HCT116 (cell line): ENCODE measurements at regions not wholly inside any gene's neighbourhood (a gene's known extent, or its start where the extent isn't known, plus 50 kb on each side); places are given as distances from the start of the nearest gene placed in this dataset.

Experiments used
- ATAC-seq: fragments of 200-7000 bp; cut with Tn5 transposase; 2 replicates; pipeline ENCODE4 v1.9.1; 2020; ENCODE audit warnings: mild to moderate bottlenecking, moderate library complexity
- BruUV-seq: library from RNA; stranded (reverse); fragments of 400-500 nt; replicated peaks from 2 replicates; lab custom pipeline; 2021; lab: Mats Ljungman, UMichigan
- CTCF ChIA-PET: fragments of 300-600 bp; sonication (Branson Sonifier 250); formaldehyde crosslinking; loops from one replicate; lab custom pipeline; 2021; ENCODE audit warnings: antibody characterized with exemption; lab: Charles Lee
- POLR2A ChIA-PET: fragments of 300-600, 350-600 bp; sonication (Branson Sonifier 250); formaldehyde crosslinking; loops from one replicate; lab custom pipeline; 2021; ENCODE audit warnings: antibody characterized with exemption; lab: Charles Lee
- RAD21 ChIA-PET, 2 experiments: fragments of 300-600 bp; sonication (Branson Sonifier 250); formaldehyde crosslinking; loops; one replicate each; lab custom pipeline; 2023; ENCODE audit warnings: low total read pairs in 2 of 2; ENCODE audit not compliant: uncharacterized antibody in 2 of 2, unreplicated experiment in 2 of 2, low non-redundant PET in 1 of 2; lab: Charles Lee
- DNase-seq: peaks from one replicate; pipeline ENCODE4 v3.0.0-alpha.2; 2010; ENCODE audit warnings: low read depth, low spot score
- H2AFZ ChIP-seq: fragments of 200-600 bp; shearing (Covaris generic), sonication (generic); 2 replicates; pipeline ENCODE4 v1.6.1; 2017; ENCODE audit warnings: low read depth, mixed run types, mixed read lengths, antibody characterized with exemption, low read length; ENCODE audit not compliant: poor library complexity, severe bottlenecking
- H3K27ac ChIP-seq: 2 replicates; pipeline ENCODE4 v1.5.1; 2012; ENCODE audit warnings: low read depth, low read length
- H3K27me3 ChIP-seq: fragments of 200-600 bp; sonication (generic); 2 replicates; pipeline ENCODE4 v1.6.1; 2016; ENCODE audit warnings: mixed run types, low read length, mixed read lengths; ENCODE audit not compliant: insufficient read depth
- H3K36me3 ChIP-seq, 2 experiments: fragments of 200-500 bp in 1 of 2; fragments of 200-600 bp in 1 of 2; sonication (Bioruptor generic) in 1 of 2; sonication (generic) in 1 of 2; 2 replicates each; pipeline versions ENCODE4 v1.5.1 to v1.6.1; 2014 to 2016; ENCODE audit warnings: low read length in 2 of 2, inconsistent platforms in 1 of 2, mixed read lengths in 1 of 2, mixed run types in 1 of 2; ENCODE audit not compliant: insufficient read depth in 2 of 2, control insufficient read depth in 1 of 2
- H3K4me1 ChIP-seq, 2 experiments: fragments of 200-600 bp in 1 of 2; sonication (generic) in 1 of 2; 2 replicates each; pipeline versions ENCODE4 v1.5.1 to v1.6.1; 2012 to 2017; ENCODE audit warnings: low read length in 2 of 2, inconsistent platforms in 1 of 2, mild to moderate bottlenecking in 1 of 2, mixed read lengths in 1 of 2, mixed run types in 1 of 2, moderate library complexity in 1 of 2; ENCODE audit not compliant: insufficient read depth in 2 of 2, control insufficient read depth in 1 of 2
- H3K4me2 ChIP-seq: fragments of 200-600 bp; sonication (generic); 2 replicates; pipeline ENCODE4 v1.6.1; 2017; ENCODE audit warnings: mixed run types, low read length, mixed read lengths
- H3K4me3 ChIP-seq, 2 experiments: fragments of 200-600 bp in 1 of 2; sonication (generic) in 1 of 2; replicated peaks in 1 of 2; 2 replicates each; pipeline ENCODE4 v1.5.1; 2011 to 2016; ENCODE audit warnings: low read length in 2 of 2, control low read depth in 1 of 2, low read depth in 1 of 2, mild to moderate bottlenecking in 1 of 2, mixed read lengths in 1 of 2, mixed run types in 1 of 2
- H3K79me2 ChIP-seq: fragments of 200-600 bp; sonication (generic); 2 replicates; pipeline ENCODE4 v1.6.1; 2017; ENCODE audit warnings: mild to moderate bottlenecking, mixed run types, low read length, moderate library complexity, mixed read lengths; ENCODE audit not compliant: insufficient read depth
- H3K9ac ChIP-seq: fragments of 200-600 bp; sonication (generic); 2 replicates; pipeline ENCODE4 v1.6.1; 2016; ENCODE audit warnings: low read length, mixed read lengths
- H3K9me2 ChIP-seq: fragments of 200-600 bp; sonication (generic), shearing (Covaris generic); 2 replicates; pipeline ENCODE4 v1.6.1; 2017; ENCODE audit warnings: mixed run types, mild to moderate bottlenecking, moderate library complexity; ENCODE audit not compliant: insufficient read depth
- H3K9me3 ChIP-seq, 2 experiments: fragments of 200-500 bp in 1 of 2; fragments of 200-600 bp in 1 of 2; sonication (Bioruptor generic) in 1 of 2; sonication (generic) in 1 of 2; 2 replicates each; pipeline ENCODE4 v1.6.1; 2014 to 2017; ENCODE audit warnings: low read length in 2 of 2, mixed read lengths in 2 of 2, inconsistent platforms in 1 of 2, low read depth in 1 of 2, mild to moderate bottlenecking in 1 of 2, mixed run types in 1 of 2, moderate library complexity in 1 of 2; ENCODE audit not compliant: control insufficient read depth in 1 of 2, insufficient read depth in 1 of 2
- H4K20me1 ChIP-seq: fragments of 200-600 bp; sonication (generic), shearing (Covaris generic); 2 replicates; pipeline ENCODE4 v1.6.1; 2017; ENCODE audit warnings: mixed run types, mild to moderate bottlenecking, moderate library complexity; ENCODE audit not compliant: insufficient read depth
- EZH2 ChIP-seq: fragments of 200-600 bp; sonication (generic); IDR thresholded peaks from 2 replicates; pipeline ENCODE4 v1.6.1; 2017; ENCODE audit warnings: antibody characterized with exemption, mixed run types
- FOSL1 ChIP-seq: IDR thresholded peaks from 2 replicates; pipeline ENCODE4 v1.6.1; 2012; ENCODE audit warnings: low read depth
- JUND ChIP-seq: IDR thresholded peaks from 2 replicates; pipeline ENCODE4 v1.6.1; 2012
- MAX ChIP-seq: IDR thresholded peaks from 2 replicates; pipeline ENCODE4 v1.6.1; 2012
- POLR2A ChIP-seq: IDR thresholded peaks from 2 replicates; pipeline ENCODE4 v1.7.0; 2011; ENCODE audit warnings: borderline replicate concordance; ENCODE audit not compliant: insufficient read depth, insufficient read length; ENCODE audit errors: extremely low read depth
- SIN3A ChIP-seq: IDR thresholded peaks from 2 replicates; pipeline ENCODE4 v1.6.1; 2012; ENCODE audit warnings: low read depth
- SRF ChIP-seq: IDR thresholded peaks from 2 replicates; pipeline ENCODE4 v1.6.1; 2012; ENCODE audit warnings: low read depth
- TCF7L2 ChIP-seq: IDR thresholded peaks from 2 replicates; pipeline ENCODE4 v1.7.0; 2011; ENCODE audit warnings: borderline replicate concordance, inconsistent platforms; ENCODE audit not compliant: insufficient read depth, insufficient read length; ENCODE audit errors: extremely low read depth
- YY1 ChIP-seq: IDR thresholded peaks from 2 replicates; pipeline ENCODE4 v1.6.1; 2011; ENCODE audit warnings: low read length, low read depth, moderate library complexity, mild to moderate bottlenecking; ENCODE audit not compliant: insufficient replicate concordance; ENCODE audit errors: extremely low read depth
- intact Hi-C: fragments of 100-400 bp; cut with micrococcal nuclease; formaldehyde crosslinking; loops from 2 replicates; pipeline ENCODE4 v1.10.0; 2022

GRCh38 chr18:76053551-76053950 is 441.5 kb downstream of the ZNF516 start:
- intact Hi-C loops, result no loop called here
- BruUV-seq, result no TSS peak
- Histone ChIP-seq H3K4me1 (no peaks in the 10 kb centered on the region), H3K9ac (no peak overlapping the region), H2AFZ (no peak overlapping the region), H3K4me2 (no peak overlapping the region), H3K4me3 (no peak overlapping the region), H3K9me2 (no peaks in the 10 kb centered on the region), H3K27ac (no peak overlapping the region), H3K79me2 (no peaks in the 10 kb centered on the region), H4K20me1 (no peaks in the 10 kb centered on the region), H3K36me3 (no peaks in the 10 kb centered on the region), H3K27me3 (no peaks in the 10 kb centered on the region), H3K9me3 (no peaks in the 10 kb centered on the region)
- ChIA-PET CTCF (no interaction called here), POLR2A (no interaction called here), RAD21 (no interaction called here)
- ATAC-seq, result no peak
- TF ChIP-seq SIN3A, result no peak
- no peak for DNase-seq

GRCh38 chr18:76052227-76052595 is 442.8 kb downstream of the ZNF516 start:
- no TSS peak for BruUV-seq
- H3K79me2 ChIP-seq, result no peaks in the 10 kb centered on the region
- no peaks in the 10 kb centered on the region for H3K9me2 ChIP-seq
- H4K20me1 ChIP-seq, result no peaks in the 10 kb centered on the region
- CTCF ChIA-PET, result no interaction called here
- DNase-seq, result no peak
- H3K27me3 ChIP-seq, result no peaks in the 10 kb centered on the region
- H3K4me3 ChIP-seq, result no peak overlapping the region
- H3K4me1 ChIP-seq, result no peaks in the 10 kb centered on the region
- H3K36me3 ChIP-seq, result no peaks in the 10 kb centered on the region
- no peak overlapping the region for H2AFZ ChIP-seq
- POLR2A ChIA-PET, result no interaction called here
- intact Hi-C loops, result no loop called here
- H3K9me3 ChIP-seq, result no peaks in the 10 kb centered on the region
- TF ChIP-seq FOSL1, result no peak
- no peak for TF ChIP-seq TCF7L2
- TF ChIP-seq JUND, result no peak
- no peak for TF ChIP-seq MAX
- no peak for TF ChIP-seq EZH2
- no peak for TF ChIP-seq YY1
- no peak for TF ChIP-seq SRF
- no peak for TF ChIP-seq POLR2A
- TF ChIP-seq, all 23 proteins: peak for 0
- H3K27ac ChIP-seq, result no peak overlapping the region
- RAD21 ChIA-PET, result no interaction called here
- no peak for ATAC-seq
- no peak overlapping the region for H3K4me2 ChIP-seq
- no peak overlapping the region for H3K9ac ChIP-seq
